ENCODE measurements at regions not wholly inside any gene's neighbourhood (a gene's known extent, or its start where the extent isn't known, plus 50 kb on each side); places are given as distances from the start of the nearest gene placed in this dataset.

DNA sequence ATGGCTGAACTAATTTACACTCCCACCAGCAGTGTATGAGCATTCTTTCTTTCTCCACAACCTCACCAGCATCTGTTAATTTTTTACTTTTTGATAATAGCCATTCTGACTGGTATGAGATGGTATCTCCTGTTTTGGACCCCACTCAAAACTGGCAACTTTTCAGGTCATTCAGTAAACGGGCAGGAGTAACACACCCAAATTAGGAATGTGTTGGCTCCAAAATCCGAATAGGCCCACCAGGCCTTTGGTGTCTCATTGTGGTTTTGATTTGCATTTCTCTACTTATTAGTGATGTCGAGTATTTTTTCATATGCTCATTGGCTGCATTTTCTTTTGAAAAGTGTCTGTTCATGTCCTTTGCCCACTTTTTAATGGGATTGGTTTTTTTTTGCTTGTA lies 517.1 kb downstream of the TMEM232 start:
- intact Hi-C loops (cut with micrococcal nuclease; ENCODE audit: unreplicated experiment) = no loop called here
- POLR2A ChIA-PET = no interaction called here
- BruUV-seq (replicated peaks) = no TSS peak

GRCh38 chr5:110218981-110219380 lies 507.5 kb downstream of the TMEM232 start:
- Histone ChIP-seq H3K27me3 (ENCODE audit: control insufficient read depth, insufficient read depth, low read length) (no peaks in the 10 kb centered on the region), H3K36me3 (ENCODE audit: control insufficient read depth, insufficient read depth, low read length) (no peaks in the 10 kb centered on the region), H3K4me3 (ENCODE audit: low read depth in 2 of 2, low read length in 2 of 2) (no peak overlapping the region), H3K9me3 (ENCODE audit: control insufficient read depth, insufficient read depth, low read depth, low read length) (no peaks in the 10 kb centered on the region), H3K4me1 (ENCODE audit: control insufficient read depth, insufficient read depth, low read length) (no peaks in the 10 kb centered on the region), H3K27ac (ENCODE audit: low read length) (no peak overlapping the region)
- TF ChIP-seq, protein P1, sequence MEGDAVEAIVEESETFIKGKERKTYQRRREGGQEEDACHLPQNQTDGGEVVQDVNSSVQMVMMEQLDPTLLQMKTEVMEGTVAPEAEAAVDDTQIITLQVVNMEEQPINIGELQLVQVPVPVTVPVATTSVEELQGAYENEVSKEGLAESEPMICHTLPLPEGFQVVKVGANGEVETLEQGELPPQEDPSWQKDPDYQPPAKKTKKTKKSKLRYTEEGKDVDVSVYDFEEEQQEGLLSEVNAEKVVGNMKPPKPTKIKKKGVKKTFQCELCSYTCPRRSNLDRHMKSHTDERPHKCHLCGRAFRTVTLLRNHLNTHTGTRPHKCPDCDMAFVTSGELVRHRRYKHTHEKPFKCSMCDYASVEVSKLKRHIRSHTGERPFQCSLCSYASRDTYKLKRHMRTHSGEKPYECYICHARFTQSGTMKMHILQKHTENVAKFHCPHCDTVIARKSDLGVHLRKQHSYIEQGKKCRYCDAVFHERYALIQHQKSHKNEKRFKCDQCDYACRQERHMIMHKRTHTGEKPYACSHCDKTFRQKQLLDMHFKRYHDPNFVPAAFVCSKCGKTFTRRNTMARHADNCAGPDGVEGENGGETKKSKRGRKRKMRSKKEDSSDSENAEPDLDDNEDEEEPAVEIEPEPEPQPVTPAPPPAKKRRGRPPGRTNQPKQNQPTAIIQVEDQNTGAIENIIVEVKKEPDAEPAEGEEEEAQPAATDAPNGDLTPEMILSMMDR (IDR thresholded peaks at IDR 0.05) = no peak
- TF ChIP-seq POLR2AphosphoS5 (IDR thresholded peaks at IDR 0.05; ENCODE audit: low read depth, low read length) (no peak), SIN3A (IDR thresholded peaks at IDR 0.05; ENCODE audit: borderline replicate concordance, insufficient read depth, low read depth, low read length) (no peak)
- DNase-seq (ENCODE audit: low read depth, low spot score) (no peak), ATAC-seq (no peak)
- POLR2A ChIA-PET = no interaction called here
- in situ Hi-C loops (cut with HindIII; ENCODE audit: low pct_unique_long_range_greater_than_20kb, low sequenced_read_pairs) = no loop called here
- no TSS peak for BruUV-seq (replicated peaks)
- CTCF ChIA-PET = no interaction called here
- intact Hi-C loops (cut with micrococcal nuclease; ENCODE audit: unreplicated experiment) = no loop called here

More for the DNA sequence above, 517.1 kb downstream of the TMEM232 start:
- DNase-seq (ENCODE audit: low read depth, low spot score) (no peak), ATAC-seq (no peak)
- TF ChIP-seq, protein P1 (IDR thresholded peaks at IDR 0.05) = no peak
- TF ChIP-seq TCF7L2 (IDR thresholded peaks at IDR 0.05; ENCODE audit: low read depth, low read length) = no peak
- no peak for TF ChIP-seq POLR2AphosphoS5 (IDR thresholded peaks at IDR 0.05; ENCODE audit: low read depth, low read length)
- TF ChIP-seq SIN3A (IDR thresholded peaks at IDR 0.05; ENCODE audit: borderline replicate concordance, insufficient read depth, low read depth, low read length) = no peak
- TF ChIP-seq, protein P2, sequence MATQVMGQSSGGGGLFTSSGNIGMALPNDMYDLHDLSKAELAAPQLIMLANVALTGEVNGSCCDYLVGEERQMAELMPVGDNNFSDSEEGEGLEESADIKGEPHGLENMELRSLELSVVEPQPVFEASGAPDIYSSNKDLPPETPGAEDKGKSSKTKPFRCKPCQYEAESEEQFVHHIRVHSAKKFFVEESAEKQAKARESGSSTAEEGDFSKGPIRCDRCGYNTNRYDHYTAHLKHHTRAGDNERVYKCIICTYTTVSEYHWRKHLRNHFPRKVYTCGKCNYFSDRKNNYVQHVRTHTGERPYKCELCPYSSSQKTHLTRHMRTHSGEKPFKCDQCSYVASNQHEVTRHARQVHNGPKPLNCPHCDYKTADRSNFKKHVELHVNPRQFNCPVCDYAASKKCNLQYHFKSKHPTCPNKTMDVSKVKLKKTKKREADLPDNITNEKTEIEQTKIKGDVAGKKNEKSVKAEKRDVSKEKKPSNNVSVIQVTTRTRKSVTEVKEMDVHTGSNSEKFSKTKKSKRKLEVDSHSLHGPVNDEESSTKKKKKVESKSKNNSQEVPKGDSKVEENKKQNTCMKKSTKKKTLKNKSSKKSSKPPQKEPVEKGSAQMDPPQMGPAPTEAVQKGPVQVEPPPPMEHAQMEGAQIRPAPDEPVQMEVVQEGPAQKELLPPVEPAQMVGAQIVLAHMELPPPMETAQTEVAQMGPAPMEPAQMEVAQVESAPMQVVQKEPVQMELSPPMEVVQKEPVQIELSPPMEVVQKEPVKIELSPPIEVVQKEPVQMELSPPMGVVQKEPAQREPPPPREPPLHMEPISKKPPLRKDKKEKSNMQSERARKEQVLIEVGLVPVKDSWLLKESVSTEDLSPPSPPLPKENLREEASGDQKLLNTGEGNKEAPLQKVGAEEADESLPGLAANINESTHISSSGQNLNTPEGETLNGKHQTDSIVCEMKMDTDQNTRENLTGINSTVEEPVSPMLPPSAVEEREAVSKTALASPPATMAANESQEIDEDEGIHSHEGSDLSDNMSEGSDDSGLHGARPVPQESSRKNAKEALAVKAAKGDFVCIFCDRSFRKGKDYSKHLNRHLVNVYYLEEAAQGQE (IDR thresholded peaks at IDR 0.05; ENCODE audit: insufficient read depth in 1 of 2, low read depth in 2 of 2, low read length in 1 of 2) = no peak
- Histone ChIP-seq H3K4me1 (ENCODE audit: control insufficient read depth, insufficient read depth, low read length) (no peaks in the 10 kb centered on the region), H3K9me3 (ENCODE audit: control insufficient read depth, insufficient read depth, low read depth, low read length) (no peaks in the 10 kb centered on the region), H3K4me3 (ENCODE audit: low read depth in 2 of 2, low read length in 2 of 2) (no peak overlapping the region), H3K27ac (ENCODE audit: low read length) (no peak overlapping the region), H3K27me3 (ENCODE audit: control insufficient read depth, insufficient read depth, low read length) (no peaks in the 10 kb centered on the region), H3K36me3 (ENCODE audit: control insufficient read depth, insufficient read depth, low read length) (no peaks in the 10 kb centered on the region)
- in situ Hi-C loops (cut with HindIII; ENCODE audit: low pct_unique_long_range_greater_than_20kb, low sequenced_read_pairs) = no loop called here
- CTCF ChIA-PET = no interaction called here

Data from Panc1 (cell line).